NB4 (cell line): ENCODE measurements at regions not wholly inside any gene's neighbourhood (a gene's known extent, or its start where the extent isn't known, plus 50 kb on each side); places are given as distances from the start of the nearest gene placed in this dataset.
"Not testable (repeated sequence)": the region's sequence is repeated elsewhere in the genome, so short reads cannot be mapped to it uniquely, and the experiment has no call there.

Experiments
- DNase-seq: peaks from one replicate; pipeline ENCODE4 v3.0.0; 2010; ENCODE audit warnings: low read depth
- H3K4me3 ChIP-seq: one replicate; pipeline ENCODE4 v1.5.1; 2011; ENCODE audit warnings: mild to moderate bottlenecking, low read depth, low read length, moderate library complexity
- CTCF ChIP-seq: IDR thresholded peaks from one replicate; pipeline ENCODE4 v1.5.1; 2012; ENCODE audit warnings: low read depth, low read length
- MAX ChIP-seq: IDR thresholded peaks from 2 replicates; pipeline ENCODE4 v1.6.1; 2011; ENCODE audit warnings: low read depth, low read length
- MYC ChIP-seq: IDR thresholded peaks from 2 replicates; pipeline ENCODE4 v1.6.1; 2011; ENCODE audit warnings: low read depth, low read length
- POLR2A ChIP-seq: IDR thresholded peaks from 2 replicates; pipeline ENCODE4 v1.6.1; 2011; ENCODE audit warnings: mild to moderate bottlenecking; ENCODE audit not compliant: insufficient read length; ENCODE audit errors: extremely low read depth

- no peak for TF ChIP-seq POLR2A
- no peak for TF ChIP-seq MYC
- peak; percentile 54 for TF ChIP-seq CTCF
- TF ChIP-seq MAX = no peak
- no peak overlapping the region for H3K4me3 ChIP-seq
- peak; percentile 45 for DNase-seq
Observed at GRCh38 chr16:85528528-85529387, 84.4 kb upstream of the GSE1 start.

GRCh38 chr16:85529489-85530369 is 83.4 kb upstream of the GSE1 start:
- DNase-seq = no peak
- TF ChIP-seq CTCF (peak; percentile 8), POLR2A (no peak)
- no peak overlapping the region for H3K4me3 ChIP-seq

- TF ChIP-seq MYC = no peak
- TF ChIP-seq CTCF = no peak
- TF ChIP-seq MAX = no peak
- no peak for TF ChIP-seq POLR2A
- H3K4me3 ChIP-seq = no peak overlapping the region
- DNase-seq = no peak
Observed at GRCh38 chr16:85530370-85530739, 82.8 kb upstream of the GSE1 start.

GRCh38 chr16:85531516-85531915 is 81.6 kb upstream of the GSE1 start:
- no peak for TF ChIP-seq MYC
- TF ChIP-seq POLR2A = no peak
- TF ChIP-seq MAX = no peak
- no peak for TF ChIP-seq CTCF

GRCh38 chr16:85532147-85532546 is 81.0 kb upstream of the GSE1 start:
- TF ChIP-seq POLR2A (no peak), MYC (no peak), MAX (no peak), CTCF (no peak)
- H3K4me3 ChIP-seq = no peak overlapping the region
- DNase-seq = no peak

More at GRCh38 chr16:85531516-85531915, 81.6 kb upstream of the GSE1 start:
- H3K4me3 ChIP-seq = no peak overlapping the region
- no peak for DNase-seq

GRCh38 chr16:85533593-85533992 is 79.5 kb upstream of the GSE1 start:
- DNase-seq = not testable (repeated sequence)

More at GRCh38 chr16:85533593-85533992, 79.5 kb upstream of the GSE1 start:
- H3K4me3 ChIP-seq = not testable (repeated sequence)
